Osteoblast (primary cell): ENCODE measurements at regions not wholly inside any gene's neighbourhood (a gene's known extent, or its start where the extent isn't known, plus 50 kb on each side); places are given as distances from the start of the nearest gene placed in this dataset.
"Not testable (repeated sequence)": the region's sequence is repeated elsewhere in the genome, so short reads cannot be mapped to it uniquely, and the experiment has no call there.

Experiments used
- DNase-seq: peaks from one replicate; pipeline ENCODE4 v3.0.0; 2011; ENCODE audit warnings: low spot score, mixed read lengths; ENCODE audit not compliant: insufficient read length; ENCODE audit errors: missing footprints
- H2AFZ ChIP-seq: 2 replicates; pipeline ENCODE4 v1.6.0; 2011; ENCODE audit warnings: mild to moderate bottlenecking, low read length
- H3K27ac ChIP-seq: 2 replicates; pipeline ENCODE4 v1.5.1; 2011; ENCODE audit warnings: mild to moderate bottlenecking, low read depth, low read length, moderate library complexity
- H3K27me3 ChIP-seq: 2 replicates; pipeline ENCODE4 v1.6.0; 2012; ENCODE audit warnings: mild to moderate bottlenecking, control low read depth, inconsistent platforms, low read length, moderate library complexity; ENCODE audit not compliant: insufficient read depth
- H3K36me3 ChIP-seq: 2 replicates; pipeline ENCODE4 v1.5.1; 2011; ENCODE audit warnings: mild to moderate bottlenecking, low read length, control low read depth, moderate library complexity; ENCODE audit not compliant: insufficient read depth
- H3K4me1 ChIP-seq: 2 replicates; pipeline ENCODE4 v1.5.1; 2011; ENCODE audit warnings: mild to moderate bottlenecking, low read length, control low read depth, moderate library complexity; ENCODE audit not compliant: insufficient read depth
- H3K4me2 ChIP-seq: 2 replicates; pipeline ENCODE4 v1.6.0; 2011; ENCODE audit warnings: mild to moderate bottlenecking, low read length; ENCODE audit not compliant: insufficient read depth
- H3K4me3 ChIP-seq: fragments of 200-600 bp; sonication (generic); 3 replicates; pipeline ENCODE4 v1.5.1; 2012; ENCODE audit warnings: mild to moderate bottlenecking, low read length, inconsistent platforms; ENCODE audit not compliant: insufficient read depth
- H3K79me2 ChIP-seq: 2 replicates; pipeline ENCODE4 v1.6.0; 2012; ENCODE audit warnings: mild to moderate bottlenecking, low read length, control low read depth, inconsistent platforms; ENCODE audit not compliant: insufficient read depth
- H3K9me3 ChIP-seq: 2 replicates; pipeline ENCODE4 v1.5.1; 2011; ENCODE audit warnings: low read depth, low read length, control low read depth
- H4K20me1 ChIP-seq: 2 replicates; pipeline ENCODE4 v1.6.0; 2012; ENCODE audit warnings: mild to moderate bottlenecking, low read length, control low read depth; ENCODE audit not compliant: insufficient read depth
- TF ChIP-seq, protein P1 (sequence below): IDR thresholded peaks from 2 replicates; pipeline ENCODE4 v1.5.1; 2011; ENCODE audit warnings: mild to moderate bottlenecking, low read depth, low read length, moderate library complexity; ENCODE audit errors: extremely low read depth

DNA sequence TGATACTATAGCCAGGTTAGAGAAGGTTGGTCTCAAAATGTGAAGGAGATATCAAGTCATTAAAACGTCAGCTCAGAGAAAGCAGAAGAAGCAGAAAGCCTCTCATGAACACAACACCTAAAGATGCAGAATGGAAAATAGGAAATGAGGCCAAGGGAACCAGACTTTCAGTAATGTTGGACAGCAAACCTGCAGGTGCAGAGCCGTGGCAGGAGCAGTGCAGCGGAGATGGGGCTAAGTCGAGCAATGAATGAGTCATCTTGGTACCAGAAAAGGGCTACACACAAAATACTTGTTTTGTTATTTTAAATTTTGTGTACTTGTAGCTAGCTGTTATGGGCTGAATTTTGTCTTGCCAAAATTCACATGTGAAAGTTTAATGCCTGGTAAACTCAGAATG, 479.6 kb upstream of the POM121L12 start:
- no peak overlapping the region for H3K27ac ChIP-seq
- H4K20me1 ChIP-seq, result no peaks in the 10 kb centered on the region
- TF ChIP-seq, protein P1, sequence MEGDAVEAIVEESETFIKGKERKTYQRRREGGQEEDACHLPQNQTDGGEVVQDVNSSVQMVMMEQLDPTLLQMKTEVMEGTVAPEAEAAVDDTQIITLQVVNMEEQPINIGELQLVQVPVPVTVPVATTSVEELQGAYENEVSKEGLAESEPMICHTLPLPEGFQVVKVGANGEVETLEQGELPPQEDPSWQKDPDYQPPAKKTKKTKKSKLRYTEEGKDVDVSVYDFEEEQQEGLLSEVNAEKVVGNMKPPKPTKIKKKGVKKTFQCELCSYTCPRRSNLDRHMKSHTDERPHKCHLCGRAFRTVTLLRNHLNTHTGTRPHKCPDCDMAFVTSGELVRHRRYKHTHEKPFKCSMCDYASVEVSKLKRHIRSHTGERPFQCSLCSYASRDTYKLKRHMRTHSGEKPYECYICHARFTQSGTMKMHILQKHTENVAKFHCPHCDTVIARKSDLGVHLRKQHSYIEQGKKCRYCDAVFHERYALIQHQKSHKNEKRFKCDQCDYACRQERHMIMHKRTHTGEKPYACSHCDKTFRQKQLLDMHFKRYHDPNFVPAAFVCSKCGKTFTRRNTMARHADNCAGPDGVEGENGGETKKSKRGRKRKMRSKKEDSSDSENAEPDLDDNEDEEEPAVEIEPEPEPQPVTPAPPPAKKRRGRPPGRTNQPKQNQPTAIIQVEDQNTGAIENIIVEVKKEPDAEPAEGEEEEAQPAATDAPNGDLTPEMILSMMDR, result no peak
- H3K4me3 ChIP-seq, result no peak overlapping the region
- H3K27me3 ChIP-seq, result no peaks in the 10 kb centered on the region
- no peak overlapping the region for H2AFZ ChIP-seq
- no peaks in the 10 kb centered on the region for H3K4me1 ChIP-seq
- no peak for DNase-seq
- no peaks in the 10 kb centered on the region for H3K79me2 ChIP-seq
- H3K4me2 ChIP-seq, result no peak overlapping the region
- H3K9me3 ChIP-seq, result peaks cover 8% of the 10 kb centered on the region
- no peaks in the 10 kb centered on the region for H3K36me3 ChIP-seq

DNA sequence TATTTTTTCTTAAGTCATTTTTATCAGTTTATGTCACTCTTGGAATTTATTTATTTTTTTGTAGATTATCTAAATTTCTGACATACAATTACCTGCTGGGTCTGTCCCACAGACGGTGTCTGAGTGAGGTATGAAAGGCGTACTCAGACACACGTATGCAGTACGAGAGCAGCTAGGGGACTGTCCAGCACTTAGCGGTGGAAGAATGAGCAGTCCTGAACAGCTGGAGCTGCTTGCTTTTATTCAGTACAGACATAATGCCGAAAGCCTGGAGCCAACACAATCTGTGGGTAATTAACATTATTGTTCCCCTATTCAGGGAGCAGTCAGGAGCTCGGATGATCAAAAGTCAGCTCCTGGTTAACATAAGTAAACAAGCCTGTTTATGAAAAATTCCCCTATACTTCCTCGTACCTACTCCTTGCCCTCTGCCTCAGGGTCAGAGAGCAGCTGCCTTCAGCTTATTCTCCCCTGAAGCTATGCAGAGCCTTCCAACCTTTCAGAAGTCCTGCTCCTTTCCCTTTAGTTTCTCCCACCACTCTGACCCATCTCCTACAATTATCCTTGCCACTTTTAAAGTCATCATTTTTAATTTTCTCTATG, 488.0 kb upstream of the POM121L12 start:
- TF ChIP-seq, protein P1, result no peak
- H3K27me3 ChIP-seq, result no peaks in the 10 kb centered on the region
- no peak overlapping the region for H3K4me3 ChIP-seq
- H3K4me1 ChIP-seq, result no peaks in the 10 kb centered on the region
- no peak for DNase-seq
- no peaks in the 10 kb centered on the region for H3K36me3 ChIP-seq
- H2AFZ ChIP-seq, result no peak overlapping the region
- H4K20me1 ChIP-seq, result no peaks in the 10 kb centered on the region
- H3K4me2 ChIP-seq, result no peak overlapping the region
- no peaks in the 10 kb centered on the region for H3K79me2 ChIP-seq
- peaks cover 3% of the 10 kb centered on the region for H3K9me3 ChIP-seq
- H3K27ac ChIP-seq, result no peak overlapping the region

GRCh38 chr7:52541198-52541765, 494.2 kb upstream of the POM121L12 start:
- DNase-seq, H3K27me3 ChIP-seq, H3K4me3 ChIP-seq, H3K4me2 ChIP-seq, H3K4me1 ChIP-seq, H2AFZ ChIP-seq, H3K27ac ChIP-seq, H4K20me1 ChIP-seq, H3K9me3 ChIP-seq, H3K36me3 ChIP-seq, H3K79me2 ChIP-seq: not testable (repeated sequence)

GRCh38 chr7:52540041-52540440, 495.4 kb upstream of the POM121L12 start:
- Histone ChIP-seq H3K4me1 (no peaks in the 10 kb centered on the region), H2AFZ (no peak overlapping the region), H3K27ac (no peak overlapping the region), H3K36me3 (no peaks in the 10 kb centered on the region), H3K27me3 (no peaks in the 10 kb centered on the region), H3K4me3 (no peak overlapping the region), H3K9me3 (peaks cover 3% of the 10 kb centered on the region), H3K4me2 (no peak overlapping the region), H4K20me1 (no peaks in the 10 kb centered on the region), H3K79me2 (no peaks in the 10 kb centered on the region)
- DNase-seq, result no peak
- TF ChIP-seq, protein P1, result no peak
